Activated CD4-positive, CD25-positive, alpha-beta regulatory T cell treated with anti-CD3 and anti-CD28 coated beads, Interleukin-2, amount 50 U/mL, for 24 hours (primary cell): ENCODE measurements at regions not wholly inside any gene's neighbourhood (a gene's known extent, or its start where the extent isn't known, plus 50 kb on each side); places are given as distances from the start of the nearest gene placed in this dataset.
"Not testable (repeated sequence)": the region's sequence is repeated elsewhere in the genome, so short reads cannot be mapped to it uniquely, and the experiment has no call there.

Experiments
- ATAC-seq, 2 donors: fragments of 150-1000 bp; cut with Tn5 transposase; one replicate each; pipeline ENCODE4 v1.10.0; 2021; ENCODE audit warnings: mild to moderate bottlenecking in 1 of 2, moderate library complexity in 1 of 2

DNA sequence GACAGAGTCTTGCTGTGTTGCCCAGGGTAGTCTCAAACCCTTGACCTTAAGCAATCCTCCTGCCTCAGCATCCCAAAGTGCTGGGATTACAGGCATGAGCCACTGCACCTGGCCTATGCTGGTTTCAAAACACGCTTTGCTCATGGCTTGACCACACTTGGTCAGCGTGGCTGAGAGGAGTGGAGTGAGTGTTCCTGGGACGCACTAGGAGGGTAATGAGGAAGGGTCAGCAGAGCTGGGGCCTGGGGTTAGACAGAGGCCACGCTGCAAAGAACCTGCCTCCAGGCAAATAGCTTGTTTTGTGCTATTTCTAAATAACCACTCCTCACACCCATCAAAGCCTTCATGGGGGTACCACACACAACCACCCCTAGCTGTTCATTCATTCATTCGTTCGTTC lies 77.9 kb upstream of the TOX2 start:
- ATAC-seq: no peak

DNA sequence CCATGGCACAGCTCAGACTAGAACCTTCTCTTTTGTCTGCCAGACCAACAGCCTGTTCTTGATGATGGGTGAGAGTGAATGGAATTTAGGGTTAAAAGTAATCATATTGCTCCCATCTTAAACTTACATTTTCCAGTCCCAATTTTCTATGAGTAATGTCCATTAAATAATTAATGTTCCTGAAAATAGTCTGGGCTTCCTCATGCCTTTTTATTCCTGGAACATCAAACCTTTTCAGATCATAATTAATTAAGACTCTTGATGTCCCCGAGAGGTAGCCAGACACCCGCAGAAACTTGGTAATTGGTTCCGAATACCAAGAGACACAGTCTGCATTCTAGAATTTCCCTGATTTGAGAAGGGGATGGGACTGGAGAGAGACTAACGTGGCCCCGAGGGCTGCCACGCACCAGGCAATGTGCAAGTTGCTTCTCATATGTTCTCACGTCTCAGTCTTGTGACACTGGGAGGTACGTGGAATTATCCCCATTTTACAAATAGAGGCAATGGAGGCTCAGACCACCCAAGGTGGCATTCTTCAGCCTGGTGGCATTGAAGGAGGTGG lies 78.6 kb upstream of the TOX2 start:
- no peak for ATAC-seq

DNA sequence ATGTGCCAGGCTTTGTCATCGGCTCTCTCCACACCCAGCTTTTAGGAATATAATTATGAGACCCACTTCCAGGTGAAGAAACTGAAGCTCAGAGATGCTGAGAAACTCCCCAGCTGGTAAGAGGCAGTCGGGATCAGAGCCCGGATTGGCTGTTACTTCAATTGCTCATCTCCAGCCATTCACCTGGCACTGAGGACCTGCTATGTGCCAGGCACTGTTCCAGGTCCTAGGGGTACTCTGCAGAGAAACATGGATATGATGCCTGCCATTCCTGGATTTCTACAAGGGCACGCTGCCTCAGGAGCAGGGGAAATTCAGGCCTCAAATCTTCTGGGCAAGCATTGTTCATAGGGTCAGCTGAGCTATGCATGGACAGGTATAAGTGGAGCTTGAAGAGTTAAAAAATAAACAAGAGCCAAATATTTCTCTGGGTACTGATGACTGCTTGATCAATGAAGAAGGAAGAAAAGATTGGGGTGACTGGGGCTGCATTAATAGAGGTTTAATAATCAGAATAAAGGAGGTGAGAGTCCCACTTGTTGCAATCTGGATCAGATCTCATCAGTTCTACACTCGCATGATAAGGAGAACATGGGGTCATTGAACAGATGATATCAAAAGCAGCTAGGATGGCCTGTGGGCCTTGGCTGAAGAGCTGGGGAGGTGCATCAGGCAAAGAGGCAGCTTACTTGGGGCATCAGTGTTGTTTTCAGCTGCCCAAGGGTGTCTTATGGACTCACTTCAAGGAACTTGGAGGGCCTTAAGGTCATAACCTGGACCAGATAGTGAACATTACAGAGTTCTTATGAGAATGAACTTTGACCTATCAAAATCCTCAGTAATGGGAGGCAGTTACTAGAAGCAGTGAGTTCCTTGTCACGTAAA lies 80.9 kb upstream of the TOX2 start:
- no peak for ATAC-seq

DNA sequence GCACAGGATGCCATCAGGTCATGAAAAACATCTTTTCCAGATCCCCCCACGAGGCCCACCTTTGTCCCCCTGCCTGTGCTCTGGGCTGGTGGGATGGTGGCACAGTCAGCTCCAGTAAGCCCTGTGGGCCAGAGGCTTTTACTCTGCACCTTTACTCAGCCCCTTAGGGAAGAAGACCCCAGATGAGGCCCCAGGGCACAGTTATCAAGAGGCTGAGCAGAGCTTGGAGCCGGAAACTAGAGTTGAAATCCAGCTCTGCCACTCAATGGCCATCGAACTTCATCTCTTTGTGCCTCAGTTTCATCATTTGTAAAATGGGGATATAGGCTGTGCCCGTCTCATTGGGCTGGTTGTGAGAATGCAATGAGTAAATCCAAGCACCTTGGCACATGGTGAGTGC lies 81.7 kb upstream of the TOX2 start:
- ATAC-seq: no peak

DNA sequence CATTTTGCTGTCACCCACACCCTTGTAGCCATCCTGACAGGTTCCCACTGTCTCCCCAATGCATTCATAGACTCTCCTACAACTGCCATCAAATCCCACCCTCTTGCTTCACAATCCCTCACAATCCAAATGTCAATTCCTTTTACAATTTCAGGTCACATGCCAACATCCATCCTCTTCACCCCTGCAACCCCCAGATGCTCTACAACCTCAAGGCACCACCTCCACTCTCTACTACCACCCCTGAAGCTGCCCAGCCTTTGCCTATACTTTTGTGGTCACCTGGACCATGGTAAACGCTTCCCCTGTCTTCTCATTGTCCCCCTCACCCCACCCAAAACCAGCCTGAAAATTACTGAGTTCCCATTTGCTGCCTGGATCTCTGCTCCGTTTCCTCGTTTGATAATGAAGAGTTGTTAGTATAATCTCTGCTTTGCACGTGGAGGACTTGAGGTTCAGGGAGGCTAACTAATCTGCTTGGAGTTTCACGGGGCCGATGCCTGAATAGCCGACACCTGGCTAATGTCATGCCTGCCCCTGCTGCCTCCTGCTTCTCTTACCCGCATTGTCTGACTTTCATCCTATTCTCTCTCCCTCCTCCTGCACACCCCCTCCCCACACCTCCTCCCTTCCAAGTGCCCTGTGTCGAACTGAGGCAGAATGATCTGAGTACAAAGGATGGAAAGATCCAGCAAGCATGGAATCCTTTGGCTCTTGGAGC lies 82.4 kb upstream of the TOX2 start:
- ATAC-seq: no peak

DNA sequence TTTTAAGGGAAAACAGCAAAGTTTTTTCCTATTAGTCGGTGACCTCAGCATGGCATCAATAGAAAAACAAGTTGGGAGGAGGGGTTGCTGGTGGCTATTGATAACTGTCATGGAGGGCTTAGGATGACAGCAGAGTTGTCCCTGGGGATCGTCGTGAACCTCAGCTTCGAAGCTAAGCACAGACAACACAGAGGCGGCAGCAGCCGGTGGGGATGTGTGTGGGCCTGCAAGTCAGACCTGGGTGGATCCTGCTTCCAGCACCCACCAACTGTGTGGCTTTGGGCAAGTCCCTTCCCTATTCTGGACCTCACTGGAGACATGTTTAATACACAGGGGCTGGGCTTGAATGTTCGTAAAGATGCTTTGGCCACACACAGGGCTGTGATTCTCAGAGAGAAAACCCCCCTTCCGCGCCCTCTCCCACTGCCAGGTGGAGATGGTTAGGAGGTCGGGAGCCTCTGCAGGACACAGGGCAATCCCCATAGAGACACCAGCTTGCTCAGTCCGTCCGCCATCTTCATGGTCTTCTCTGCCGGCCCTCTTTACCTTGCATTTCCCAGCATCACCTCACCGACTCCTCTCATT lies 83.1 kb upstream of the TOX2 start:
- no peak for ATAC-seq

DNA sequence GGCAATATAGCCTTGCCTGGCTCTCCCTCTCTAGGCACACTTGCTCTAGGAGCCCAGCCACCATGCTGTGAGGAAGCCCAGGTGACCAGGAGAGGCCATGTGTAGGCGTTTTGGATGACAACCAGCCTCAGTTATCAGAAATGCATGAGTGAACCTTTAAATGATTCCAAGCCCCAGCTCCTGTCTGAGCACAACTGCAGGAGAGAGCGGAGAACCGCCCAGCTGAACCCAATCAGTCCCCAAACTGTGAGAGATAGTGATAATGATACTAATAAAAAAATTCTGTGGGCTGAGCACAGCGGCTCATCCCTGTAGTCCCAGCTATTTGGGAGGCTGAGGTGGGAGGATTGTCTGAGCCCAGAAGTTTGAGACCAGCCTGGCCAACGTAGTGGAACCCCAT lies 83.8 kb upstream of the TOX2 start:
- ATAC-seq: no peak

DNA sequence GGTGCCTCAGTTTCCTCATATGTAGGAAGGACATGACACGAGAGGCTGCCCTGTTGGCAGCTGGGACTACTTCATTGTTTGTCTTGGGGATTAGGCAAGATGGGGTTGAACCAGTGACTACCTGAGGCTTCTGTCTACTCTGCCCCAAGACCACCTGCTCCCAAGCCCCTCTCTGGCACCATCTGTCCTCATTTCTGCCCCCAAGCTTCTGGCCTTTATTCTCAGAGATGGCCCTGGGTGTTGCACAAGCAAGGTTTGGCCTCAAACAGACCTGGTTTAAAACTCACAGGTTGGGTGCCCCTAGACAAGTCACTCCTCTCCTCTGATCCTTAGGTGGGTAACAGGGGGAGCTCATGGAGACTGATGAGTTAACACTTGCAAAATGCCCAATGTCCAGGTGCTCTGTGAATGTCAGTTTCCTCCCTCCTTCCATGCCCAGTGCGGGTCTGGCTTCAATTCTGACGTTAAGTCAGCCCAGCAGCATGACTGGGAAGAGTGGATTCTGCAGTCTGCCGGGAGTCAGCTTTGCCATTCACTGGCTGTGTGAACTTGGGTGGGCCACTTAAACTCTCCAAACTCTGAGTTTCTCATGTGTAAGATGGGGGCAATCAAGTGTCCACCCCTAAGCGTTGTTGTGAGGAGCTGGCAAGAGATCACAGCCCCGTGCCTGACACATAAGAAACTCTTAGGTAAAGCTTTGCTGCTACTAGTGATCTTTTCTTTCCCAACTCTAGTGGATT lies 84.5 kb upstream of the TOX2 start:
- no peak for ATAC-seq

DNA sequence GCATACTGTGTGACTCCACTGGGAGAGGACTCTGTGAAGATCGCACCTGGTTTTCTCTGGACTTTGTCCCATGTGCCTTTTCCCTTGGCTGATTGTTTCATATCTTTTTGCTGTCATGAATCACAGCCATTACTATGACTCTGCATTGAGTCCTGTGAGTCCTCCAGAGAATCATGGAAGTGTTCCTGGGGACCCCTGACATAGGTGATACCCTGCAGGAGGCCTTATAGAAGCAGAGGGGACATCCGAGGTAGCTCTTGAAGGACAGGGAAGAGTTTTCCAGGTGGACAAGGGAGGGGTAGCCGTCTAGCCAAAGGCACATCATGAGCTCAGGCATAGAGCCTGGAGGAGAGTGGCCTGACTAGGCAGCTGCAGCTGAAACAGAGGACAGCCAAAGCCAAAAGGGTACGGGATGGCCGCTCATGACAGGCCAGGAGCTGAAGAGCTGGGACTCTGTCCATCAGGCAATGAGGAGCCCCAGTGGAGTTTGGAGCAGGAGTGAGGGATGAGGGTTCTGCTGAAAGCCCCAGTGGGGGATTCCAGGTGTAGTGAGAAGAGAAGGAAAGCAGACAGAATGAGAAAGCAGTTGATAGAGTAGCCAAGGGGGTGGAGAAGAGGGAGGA lies 86.6 kb upstream of the TOX2 start:
- no peak for ATAC-seq

DNA sequence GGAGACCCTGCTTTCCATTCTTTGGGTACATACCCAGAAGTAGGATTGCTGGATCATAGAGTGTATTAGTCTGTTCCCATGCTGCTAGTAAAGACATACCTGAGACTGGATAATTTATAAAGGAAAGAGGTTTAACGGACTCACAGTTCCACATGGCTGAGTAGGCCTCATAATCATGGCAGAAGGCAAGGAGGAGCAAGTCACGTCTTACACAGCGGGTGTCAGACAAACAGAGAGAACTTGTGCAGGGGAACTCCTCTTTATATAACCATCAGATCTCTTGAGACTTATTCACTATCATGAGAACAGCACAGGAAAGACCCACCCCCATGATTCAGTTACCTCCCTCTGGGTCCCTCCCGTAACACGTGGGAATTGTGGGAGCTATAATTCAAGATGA lies 87.7 kb upstream of the TOX2 start:
- not testable (repeated sequence) for ATAC-seq

DNA sequence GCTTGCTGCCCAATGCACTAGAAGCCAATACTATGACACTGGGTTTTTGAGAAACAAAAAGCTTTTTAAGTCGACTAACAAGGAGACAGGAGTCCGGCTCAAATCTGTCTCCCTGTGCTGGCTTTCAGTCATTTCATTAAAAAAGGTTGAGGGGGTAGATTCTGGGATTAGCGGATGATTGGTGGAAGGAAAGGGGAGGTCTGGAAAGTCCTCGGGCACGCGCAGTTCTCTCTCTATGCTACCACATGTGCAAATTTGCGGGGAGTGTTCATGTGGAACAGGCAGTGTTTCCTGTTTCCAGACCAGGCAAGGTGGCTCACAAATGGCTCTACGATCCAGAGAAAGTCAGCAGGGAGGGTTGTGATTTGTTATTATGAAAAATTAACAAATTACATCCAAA lies 89.1 kb upstream of the TOX2 start:
- no peak for ATAC-seq

DNA sequence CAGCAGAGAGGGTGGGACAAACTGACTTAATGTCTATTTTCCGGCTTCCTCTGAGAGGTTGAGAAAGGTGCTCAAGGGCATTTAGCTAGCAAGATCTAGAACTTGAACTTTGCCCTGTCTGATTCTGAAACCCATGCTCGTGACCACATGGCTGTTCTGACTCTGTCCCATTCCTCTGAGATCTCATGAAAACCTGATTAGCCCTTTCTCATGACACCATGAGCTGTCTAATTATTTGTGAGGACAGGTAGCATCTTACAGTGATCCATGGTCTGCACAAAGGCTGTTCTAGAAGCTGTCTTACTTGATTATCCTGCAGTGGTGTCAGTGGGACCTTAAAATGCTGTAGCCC lies 89.6 kb upstream of the TOX2 start:
- ATAC-seq: no peak

DNA sequence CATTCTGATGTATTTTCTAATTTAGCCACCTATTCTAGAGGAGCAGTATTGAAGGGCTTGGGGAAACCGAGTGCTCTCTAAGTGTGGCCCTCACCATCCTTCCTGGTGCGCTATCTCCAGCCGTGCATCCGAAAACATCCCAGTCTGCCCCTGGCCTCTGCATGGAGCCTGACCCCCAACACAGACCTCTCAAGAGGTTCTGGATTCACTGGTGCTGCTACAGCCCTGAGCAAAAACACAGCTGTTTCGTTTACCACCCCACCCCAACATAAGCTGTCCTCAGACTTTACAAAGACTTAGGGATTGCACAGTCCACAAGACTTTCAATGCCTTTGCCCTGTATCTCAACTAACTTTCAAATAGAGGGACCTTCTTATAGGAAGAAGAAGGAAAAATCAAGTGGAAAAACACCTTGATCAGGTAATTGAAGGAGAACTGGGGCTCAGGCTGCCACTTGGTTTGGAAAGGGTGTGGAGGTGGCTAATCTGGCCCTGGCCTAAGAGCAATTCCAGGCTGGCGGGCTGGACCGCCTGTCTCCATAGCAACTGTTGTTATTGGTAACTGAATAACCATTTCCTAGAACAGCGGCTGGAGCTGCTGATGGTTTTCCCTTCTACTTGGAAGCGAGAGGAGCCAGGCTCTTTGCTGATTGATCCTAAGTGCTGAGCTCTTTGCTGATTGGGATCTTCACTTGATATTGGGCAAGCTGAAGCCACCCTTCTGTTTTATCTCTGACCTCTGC lies 90.2 kb upstream of the TOX2 start:
- no peak for ATAC-seq

DNA sequence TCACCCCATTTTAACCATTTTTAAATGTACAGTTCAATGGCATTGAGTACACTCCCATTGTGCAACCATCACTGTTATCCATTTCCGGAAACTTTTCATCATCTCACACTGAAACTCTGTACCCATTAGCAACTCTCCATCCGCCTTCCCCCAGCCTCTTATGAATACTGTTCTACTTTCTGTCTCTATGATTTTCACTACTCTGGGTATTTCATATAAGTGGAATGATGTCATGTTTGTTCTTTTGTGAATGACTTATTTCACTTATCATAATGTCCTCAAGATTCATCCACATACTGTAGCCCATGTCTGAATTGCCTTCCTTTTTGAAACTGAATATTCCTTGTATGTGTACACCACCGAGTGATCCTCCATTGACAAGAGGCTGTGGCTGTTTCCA lies 92.9 kb upstream of the TOX2 start:
- ATAC-seq: peak; percentile 89

DNA sequence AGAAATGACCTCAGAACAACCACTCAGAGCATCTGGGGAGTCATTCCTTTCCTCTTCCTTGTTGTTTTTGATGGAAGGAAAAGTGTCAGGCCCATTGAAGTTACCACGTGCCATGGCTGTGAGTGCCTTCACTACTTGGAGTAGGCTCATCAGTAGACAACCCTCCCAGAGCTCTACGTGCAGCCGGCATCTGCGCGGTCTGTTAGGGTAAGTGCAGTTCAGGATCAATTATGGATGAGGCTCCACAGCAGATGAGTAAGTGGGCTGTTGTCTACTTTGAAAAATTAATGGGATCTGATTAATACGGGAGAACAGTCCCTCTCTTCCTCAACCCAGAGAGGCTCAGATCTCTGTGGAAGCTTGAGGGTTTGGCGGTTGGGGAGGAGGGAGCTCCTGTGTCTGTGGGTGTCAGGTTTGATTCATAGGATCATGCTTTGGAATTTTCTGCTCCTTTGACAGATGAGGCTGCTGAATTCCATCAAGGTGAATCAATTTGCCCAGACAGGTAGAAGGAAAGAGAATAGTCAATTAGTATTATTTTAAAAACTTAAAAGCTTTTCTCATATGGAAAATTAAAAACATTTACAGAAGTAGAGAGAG lies 93.8 kb upstream of the TOX2 start:
- no peak for ATAC-seq

DNA sequence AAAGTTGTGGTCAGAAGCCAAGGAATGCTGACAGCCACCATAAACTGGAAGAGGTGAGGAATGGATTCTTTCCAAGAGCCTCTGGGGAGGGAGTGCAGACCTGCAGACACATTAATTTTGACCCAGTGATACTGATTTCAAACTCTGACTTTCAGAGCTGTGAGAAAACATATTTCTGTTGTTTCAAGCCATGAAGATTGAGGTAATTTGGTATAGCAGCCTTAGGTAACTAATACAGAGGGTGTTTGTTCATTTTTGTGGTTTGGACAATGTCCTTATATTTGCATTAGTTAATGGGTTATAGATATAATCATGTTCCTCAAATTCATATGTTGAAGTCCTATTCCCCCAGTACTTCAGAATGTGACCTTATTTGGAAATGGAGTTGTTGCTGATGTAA lies 85.4 kb upstream of the GTSF1L start:
- no peak for ATAC-seq

DNA sequence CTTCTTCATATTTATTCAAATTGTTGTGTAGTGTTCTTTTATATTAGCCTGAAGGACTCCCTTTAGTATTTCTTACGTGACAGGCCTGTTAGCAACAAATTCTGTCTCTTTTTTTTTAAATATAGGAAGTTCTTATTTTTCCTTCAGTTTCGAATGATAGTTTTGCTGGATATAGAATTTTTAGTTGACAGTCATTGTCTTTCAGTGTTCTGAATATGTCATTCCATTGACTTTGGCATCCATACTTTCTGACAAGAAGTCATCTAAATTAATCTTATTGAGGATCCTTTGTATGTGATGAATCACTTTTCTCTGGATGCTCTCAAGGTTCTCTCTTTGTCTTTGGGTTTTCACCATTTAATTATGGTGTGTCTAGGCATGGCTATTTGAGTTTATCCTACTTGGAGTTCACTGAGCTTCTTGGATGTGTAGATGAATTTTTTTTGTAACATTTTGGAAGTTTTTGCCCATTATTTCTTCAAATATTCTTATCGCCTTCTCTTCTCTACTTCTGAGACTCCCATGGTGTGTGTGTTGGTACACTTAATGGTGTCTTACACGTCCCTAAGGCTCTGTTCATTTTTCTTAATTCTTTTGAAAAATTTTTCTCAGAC lies 82.5 kb upstream of the GTSF1L start:
- ATAC-seq: no peak

DNA sequence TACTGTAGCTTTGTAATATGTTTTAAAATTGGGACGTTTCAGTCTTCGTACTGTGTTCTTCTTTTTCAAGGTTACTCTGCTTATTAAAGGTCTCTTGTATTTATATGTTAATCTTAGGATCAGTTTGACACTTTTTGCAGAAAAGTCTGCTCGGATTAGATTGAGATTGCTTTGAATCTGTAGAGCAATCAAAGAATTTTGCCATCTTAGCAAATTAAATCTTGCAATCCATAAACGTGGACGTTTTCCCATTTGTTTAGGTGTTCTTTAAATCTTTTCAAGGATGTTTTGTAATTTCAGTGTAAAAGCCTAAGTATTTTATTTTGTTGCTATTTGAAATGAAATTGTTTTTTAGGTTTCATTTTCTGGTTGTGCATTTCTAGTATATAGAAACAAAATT lies 78.0 kb upstream of the GTSF1L start:
- no peak for ATAC-seq

DNA sequence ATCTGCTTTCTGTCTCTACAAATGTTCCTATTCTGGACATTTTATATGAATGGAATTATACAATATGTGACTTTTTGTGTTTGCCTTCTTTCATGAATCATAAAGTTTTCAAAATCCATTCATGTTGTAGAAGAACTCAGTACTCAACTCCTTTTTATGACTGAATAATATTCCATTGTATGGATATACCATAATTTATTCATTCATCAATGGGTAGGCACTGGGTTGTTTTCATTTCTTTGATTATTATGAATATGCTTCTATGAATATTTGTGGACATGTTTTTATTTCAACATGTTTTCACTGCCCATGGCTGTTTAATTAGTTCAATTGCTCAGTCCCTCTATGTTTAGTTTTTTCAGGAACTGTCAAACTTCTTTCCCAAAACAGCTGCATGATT lies 76.5 kb upstream of the GTSF1L start:
- no peak for ATAC-seq

DNA sequence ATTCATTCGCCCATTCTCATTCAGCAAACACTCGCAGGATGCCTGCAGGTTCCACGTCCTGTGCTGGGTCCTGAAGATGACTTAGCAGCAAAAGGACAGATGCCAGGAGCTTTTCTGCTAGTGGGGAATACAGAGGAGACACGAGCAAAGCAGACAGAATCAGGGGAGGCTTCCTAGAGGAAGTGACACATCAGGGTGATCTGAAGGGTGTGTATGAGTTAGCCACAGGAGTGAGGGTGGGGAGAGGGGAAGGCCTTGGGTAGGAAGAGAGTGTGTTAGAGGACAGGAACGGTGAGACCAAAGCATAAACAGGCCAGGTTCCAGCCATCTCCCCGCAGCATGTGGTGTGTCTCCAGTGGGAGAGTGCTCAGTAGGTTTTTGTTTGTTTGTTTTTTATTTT lies 73.4 kb upstream of the GTSF1L start:
- no peak for ATAC-seq

DNA sequence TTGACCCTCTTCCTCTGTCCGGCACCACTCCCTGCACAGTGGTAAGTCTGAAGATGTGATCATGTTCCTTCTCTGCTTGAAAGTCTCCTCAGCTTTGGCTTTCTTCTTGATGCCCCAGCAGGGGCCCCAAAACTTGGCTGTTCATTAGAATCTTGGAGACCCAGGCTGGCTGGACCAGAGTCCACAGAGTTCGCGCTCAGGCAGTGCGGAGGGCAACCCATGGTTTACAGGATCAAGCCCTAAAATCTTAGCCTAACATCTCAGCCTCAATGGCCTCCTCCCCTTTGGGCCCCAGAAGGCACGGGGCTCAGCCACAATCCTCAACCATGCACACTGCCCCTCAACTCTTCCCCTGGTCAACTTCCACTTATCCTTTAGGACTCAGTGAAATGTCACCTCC lies 72.9 kb upstream of the GTSF1L start:
- ATAC-seq: no peak
